ENCODE measurements at regions not wholly inside any gene's neighbourhood (a gene's known extent, or its start where the extent isn't known, plus 50 kb on each side); places are given as distances from the start of the nearest gene placed in this dataset.

GRCh38 chr5:31098811-31099210, 94.7 kb upstream of the CDH6 start:
- DNase-seq (ENCODE audit: low read depth), result no peak

- no peak for DNase-seq (ENCODE audit: low read depth)
Measured at GRCh38 chr5:31097851-31098250, 95.6 kb upstream of the CDH6 start.

GRCh38 chr5:31096238-31096865, 97.1 kb upstream of the CDH6 start:
- DNase-seq (ENCODE audit: low read depth), result peak; percentile 44

- DNase-seq (ENCODE audit: low read depth), result no peak
Measured at GRCh38 chr5:31095796-31096195, 97.7 kb upstream of the CDH6 start.

- DNase-seq (ENCODE audit: low read depth), result no peak
Measured at GRCh38 chr5:31091501-31091900, 102.0 kb upstream of the CDH6 start.

GRCh38 chr5:31090467-31090866, 103.0 kb upstream of the CDH6 start:
- no peak for DNase-seq (ENCODE audit: low read depth)

GRCh38 chr5:31086839-31087415, 106.6 kb upstream of the CDH6 start:
- no peak for DNase-seq (ENCODE audit: low read depth)

- DNase-seq (ENCODE audit: low read depth), result no peak
Measured at GRCh38 chr5:31084871-31085270, 108.6 kb upstream of the CDH6 start.

- DNase-seq (ENCODE audit: low read depth), result no peak
Measured at GRCh38 chr5:31083364-31083763, 110.1 kb upstream of the CDH6 start.

- no peak for DNase-seq (ENCODE audit: low read depth)
Measured at GRCh38 chr5:31079668-31080067, 113.8 kb upstream of the CDH6 start.

GRCh38 chr5:31078956-31079355, 114.5 kb upstream of the CDH6 start:
- no peak for DNase-seq (ENCODE audit: low read depth)

GRCh38 chr5:31075981-31076380, 117.5 kb upstream of the CDH6 start:
- no peak for DNase-seq (ENCODE audit: low read depth)

GRCh38 chr5:31068287-31068686, 125.2 kb upstream of the CDH6 start:
- no peak for DNase-seq (ENCODE audit: low read depth)

- no peak for DNase-seq (ENCODE audit: low read depth)
Measured at GRCh38 chr5:31066655-31067328, 126.7 kb upstream of the CDH6 start.

GRCh38 chr5:31064215-31064614, 129.3 kb upstream of the CDH6 start:
- no peak for DNase-seq (ENCODE audit: low read depth)

GRCh38 chr5:31062902-31063580, 130.4 kb upstream of the CDH6 start:
- no peak for DNase-seq (ENCODE audit: low read depth)

- no peak for DNase-seq (ENCODE audit: low read depth)
Measured at GRCh38 chr5:31059889-31060288, 133.6 kb upstream of the CDH6 start.

- DNase-seq (ENCODE audit: low read depth), result no peak
Measured at GRCh38 chr5:31054453-31054852, 139.0 kb upstream of the CDH6 start.

GRCh38 chr5:31052937-31053658, 140.4 kb upstream of the CDH6 start:
- DNase-seq (ENCODE audit: low read depth), result no peak

- no peak for DNase-seq (ENCODE audit: low read depth)
Measured at GRCh38 chr5:31051316-31051715, 142.2 kb upstream of the CDH6 start.

GRCh38 chr5:31049936-31050704, 143.4 kb upstream of the CDH6 start:
- DNase-seq (ENCODE audit: low read depth), result no peak
